GM12891 (cell line): ENCODE measurements at regions not wholly inside any gene's neighbourhood (a gene's known extent, or its start where the extent isn't known, plus 50 kb on each side); places are given as distances from the start of the nearest gene placed in this dataset.

Experiments used
- POLR2A ChIP-seq: IDR thresholded peaks from 2 replicates; pipeline ENCODE4 v1.6.1; 2011; ENCODE audit warnings: low read depth, low read length, control low read depth
- POLR2AphosphoS5 ChIP-seq: IDR thresholded peaks from 2 replicates; pipeline ENCODE4 v1.6.1; 2011; ENCODE audit warnings: low read depth, low read length, control low read depth
- POU2F2 ChIP-seq: IDR thresholded peaks from 2 replicates; pipeline ENCODE4 v1.6.1; 2011; ENCODE audit warnings: low read depth, mild to moderate bottlenecking, control low read depth, low read length, moderate library complexity
- SPI1 ChIP-seq: IDR thresholded peaks from 2 replicates; pipeline ENCODE4 v1.6.1; 2011; ENCODE audit warnings: low read depth, low read length, control low read depth
- TAF1 ChIP-seq: IDR thresholded peaks from 2 replicates; pipeline ENCODE4 v1.6.1; 2011; ENCODE audit warnings: low read depth, low read length, control low read depth

DNA sequence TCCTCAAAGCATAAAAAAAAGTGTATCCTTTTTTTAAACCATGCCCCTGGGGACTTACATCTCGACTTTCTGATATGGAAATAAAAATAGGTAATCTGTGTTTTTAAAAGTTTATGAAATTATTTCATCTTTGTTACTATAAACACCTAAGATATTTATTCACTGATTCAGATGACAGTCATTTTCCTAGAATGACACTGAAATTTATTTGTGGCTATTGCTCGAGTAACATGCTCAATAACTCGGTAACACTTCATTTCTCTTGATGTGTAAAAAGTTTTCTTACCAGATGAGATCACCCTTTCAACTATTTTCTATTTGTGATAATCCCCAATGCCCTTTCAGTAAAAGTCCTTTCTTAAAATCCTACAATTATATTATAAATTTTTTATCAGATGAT lies 495.8 kb downstream of the TTLL7 start:
- TF ChIP-seq TAF1: no peak
- no peak for TF ChIP-seq POLR2A
- no peak for TF ChIP-seq SPI1
- no peak for TF ChIP-seq POLR2AphosphoS5
- no peak for TF ChIP-seq POU2F2
